PC-9 (cell line): ENCODE measurements at regions not wholly inside any gene's neighbourhood (a gene's known extent, or its start where the extent isn't known, plus 50 kb on each side); places are given as distances from the start of the nearest gene placed in this dataset.

Experiments used
- CTCF ChIP-seq: fragments of 200-600 bp; sonication (generic); conservative IDR thresholded peaks from 2 replicates; pipeline ENCODE4 v1.6.1; 2017; ENCODE audit warnings: mixed run types, antibody characterized with exemption, mild to moderate bottlenecking, moderate library complexity
- EZH2 ChIP-seq: fragments of 200-600 bp; sonication (generic); IDR thresholded peaks from 2 replicates; pipeline ENCODE4 v1.8.0; 2017; ENCODE audit warnings: antibody characterized with exemption, low read depth

GRCh38 chr10:90125456-90126255 is 424.3 kb downstream of the KIF20B start:
- TF ChIP-seq CTCF (no peak), EZH2 (no peak)
